H7 (cell line): ENCODE measurements at regions not wholly inside any gene's neighbourhood (a gene's known extent, or its start where the extent isn't known, plus 50 kb on each side); places are given as distances from the start of the nearest gene placed in this dataset.
"Not testable (repeated sequence)": the region's sequence is repeated elsewhere in the genome, so short reads cannot be mapped to it uniquely, and the experiment has no call there.

Source experiments
- DNase-seq: peaks from one replicate; pipeline ENCODE4 v3.0.0; 2012
- H3K27me3 ChIP-seq: 2 replicates; pipeline ENCODE4 v1.6.0; 2011; ENCODE audit warnings: mild to moderate bottlenecking, low read length; ENCODE audit not compliant: control insufficient read depth, insufficient read depth
- H3K36me3 ChIP-seq: replicated peaks from 2 replicates; pipeline ENCODE4 v1.5.1; 2011; ENCODE audit warnings: low read length; ENCODE audit not compliant: control insufficient read depth, insufficient read depth
- H3K4me3 ChIP-seq: 2 replicates; pipeline ENCODE4 v1.5.1; 2011; ENCODE audit warnings: low read depth, mild to moderate bottlenecking, control low read depth, low read length, moderate library complexity; ENCODE audit not compliant: insufficient read depth

DNA sequence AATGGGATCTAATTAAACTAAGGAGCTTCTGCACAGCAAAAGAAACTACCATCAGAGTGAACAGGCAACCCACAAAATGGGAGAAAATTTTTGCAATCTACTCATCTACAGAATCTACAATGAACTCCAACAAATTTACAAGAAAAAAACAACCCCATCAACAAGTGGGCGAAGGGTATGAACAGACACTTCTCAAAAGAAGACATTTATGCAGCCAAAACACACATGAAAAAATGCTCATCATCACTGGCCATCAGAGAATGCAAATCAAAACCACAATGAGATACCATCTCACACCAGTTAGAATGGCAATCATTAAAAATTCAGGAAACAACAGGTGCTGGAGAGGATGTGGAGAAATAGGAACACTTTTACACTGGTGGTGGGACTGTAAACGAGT is 55.6 kb upstream of the MAN1A1 start:
- not testable (repeated sequence) for H3K36me3 ChIP-seq, H3K27me3 ChIP-seq, DNase-seq, H3K4me3 ChIP-seq
